Natural killer cell (primary cell): ENCODE measurements at regions not wholly inside any gene's neighbourhood (a gene's known extent, or its start where the extent isn't known, plus 50 kb on each side); places are given as distances from the start of the nearest gene placed in this dataset.

Experiments
- ATAC-seq, 3 donors: fragments of 150-1000 bp in 2 of 3; fragments of 200-7000 bp in 1 of 3; cut with Tn5 transposase; 1 replicate in 1 of 3; 2 replicates in 2 of 3; pipeline ENCODE4 v1.10.0; 2021; ENCODE audit warnings: mild to moderate bottlenecking in 2 of 3, moderate library complexity in 2 of 3
- DNase-seq, 2 donors: peaks; one replicate each; pipeline versions ENCODE4 v3.0.0 to v3.0.0-alpha.2; 2013 to 2021; ENCODE audit warnings: mixed read lengths in 1 of 2
- H3K27ac ChIP-seq: one replicate; pipeline ENCODE4 v1.5.1; 2013; ENCODE audit warnings: mild to moderate bottlenecking, low read length
- H3K27me3 ChIP-seq: one replicate; pipeline ENCODE4 v1.6.1; 2013; ENCODE audit warnings: low read length; ENCODE audit not compliant: control insufficient read depth, insufficient read depth
- H3K36me3 ChIP-seq: one replicate; pipeline ENCODE4 v1.6.1; 2013; ENCODE audit warnings: low read length; ENCODE audit not compliant: control insufficient read depth, insufficient read depth
- H3K4me1 ChIP-seq: one replicate; pipeline ENCODE4 v1.6.1; 2013; ENCODE audit warnings: low read length; ENCODE audit not compliant: control insufficient read depth, insufficient read depth
- H3K4me3 ChIP-seq: one replicate; pipeline ENCODE4 v1.5.1; 2013; ENCODE audit warnings: low read length
- H3K9me3 ChIP-seq: one replicate; pipeline ENCODE4 v1.6.1; 2013; ENCODE audit warnings: low read length; ENCODE audit not compliant: control insufficient read depth, insufficient read depth
- H3K27ac Mint-ChIP-seq, 2 donors: one replicate each; pipeline ENCODE4 v1.8.0; 2022; ENCODE audit warnings: mild to moderate bottlenecking in 2 of 2, mixed read lengths in 2 of 2, moderate library complexity in 1 of 2
- H3K27me3 Mint-ChIP-seq, 2 donors: one replicate each; pipeline ENCODE4 v1.8.0; 2022; ENCODE audit warnings: low read depth in 2 of 2, mixed read lengths in 2 of 2
- H3K36me3 Mint-ChIP-seq: one replicate; pipeline ENCODE4 v1.8.0; 2022; ENCODE audit warnings: mixed read lengths
- H3K4me1 Mint-ChIP-seq, 2 donors: one replicate each; pipeline ENCODE4 v1.8.0; 2022; ENCODE audit warnings: mixed read lengths in 2 of 2
- H3K4me3 Mint-ChIP-seq: one replicate; pipeline ENCODE4 v1.8.0; 2022; ENCODE audit warnings: mild to moderate bottlenecking, moderate library complexity, mixed read lengths
- H3K9me3 Mint-ChIP-seq, 2 donors: one replicate each; pipeline ENCODE4 v1.8.0; 2022; ENCODE audit warnings: mixed read lengths in 2 of 2
- WGBS: methylation state at CpG from one replicate; pipeline ENCODE4 v1.1.7; 2013; ENCODE audit warnings: missing lambda C conversion rate; ENCODE audit not compliant: insufficient coverage; 5-methylcytosine and 5-hydroxymethylcytosine counted together
- intact Hi-C: fragments of 100-400 bp; cut with micrococcal nuclease; formaldehyde crosslinking; loops from one replicate; pipeline ENCODE4 v1.14.2; 2022
- TF ChIP-seq, protein P1 (sequence below): fragments of 200-600 bp; IDR thresholded peaks from one replicate; pipeline ENCODE4 v1.8.0; 2022; ENCODE audit warnings: antibody characterized with exemption

DNA sequence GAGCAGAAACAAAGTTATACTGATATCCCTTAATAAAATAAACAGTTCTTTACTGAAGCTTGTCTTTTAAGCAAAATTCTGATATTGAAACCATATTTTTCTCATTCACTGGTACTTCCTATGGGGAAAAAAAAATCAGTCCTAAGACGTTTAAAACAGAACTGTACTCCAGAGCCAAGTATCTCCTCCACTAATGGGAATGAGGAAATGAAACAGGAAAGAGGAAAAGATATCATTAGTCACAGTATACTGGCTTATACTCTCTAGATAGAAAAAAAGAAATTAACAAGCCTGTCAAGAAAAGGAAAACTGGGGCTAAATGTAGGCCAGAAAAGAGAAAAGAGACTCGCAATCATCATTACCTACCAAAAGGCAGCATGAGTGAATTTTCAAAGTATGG is 252.7 kb downstream of the CENPC start:
- no peak overlapping the region for H3K4me3 Mint-ChIP-seq
- Histone ChIP-seq H3K4me1 (no peaks in the 10 kb centered on the region), H3K36me3 (no peaks in the 10 kb centered on the region), H3K9me3 (no peaks in the 10 kb centered on the region), H3K4me3 (no peak overlapping the region), H3K27me3 (no peaks in the 10 kb centered on the region), H3K27ac (no peak overlapping the region)
- H3K27me3 Mint-ChIP-seq, result no peaks in the 10 kb centered on the region
- ATAC-seq (no peak), DNase-seq (no peak)
- intact Hi-C loops, result no loop called here
- no peaks in the 10 kb centered on the region for H3K36me3 Mint-ChIP-seq
- no peak overlapping the region for H3K27ac Mint-ChIP-seq
- no CpG with 5 or more reads among the region's 2 CpGs for WGBS
- TF ChIP-seq, protein P1, sequence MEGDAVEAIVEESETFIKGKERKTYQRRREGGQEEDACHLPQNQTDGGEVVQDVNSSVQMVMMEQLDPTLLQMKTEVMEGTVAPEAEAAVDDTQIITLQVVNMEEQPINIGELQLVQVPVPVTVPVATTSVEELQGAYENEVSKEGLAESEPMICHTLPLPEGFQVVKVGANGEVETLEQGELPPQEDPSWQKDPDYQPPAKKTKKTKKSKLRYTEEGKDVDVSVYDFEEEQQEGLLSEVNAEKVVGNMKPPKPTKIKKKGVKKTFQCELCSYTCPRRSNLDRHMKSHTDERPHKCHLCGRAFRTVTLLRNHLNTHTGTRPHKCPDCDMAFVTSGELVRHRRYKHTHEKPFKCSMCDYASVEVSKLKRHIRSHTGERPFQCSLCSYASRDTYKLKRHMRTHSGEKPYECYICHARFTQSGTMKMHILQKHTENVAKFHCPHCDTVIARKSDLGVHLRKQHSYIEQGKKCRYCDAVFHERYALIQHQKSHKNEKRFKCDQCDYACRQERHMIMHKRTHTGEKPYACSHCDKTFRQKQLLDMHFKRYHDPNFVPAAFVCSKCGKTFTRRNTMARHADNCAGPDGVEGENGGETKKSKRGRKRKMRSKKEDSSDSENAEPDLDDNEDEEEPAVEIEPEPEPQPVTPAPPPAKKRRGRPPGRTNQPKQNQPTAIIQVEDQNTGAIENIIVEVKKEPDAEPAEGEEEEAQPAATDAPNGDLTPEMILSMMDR, result no peak
- no peaks in the 10 kb centered on the region for H3K4me1 Mint-ChIP-seq
- H3K9me3 Mint-ChIP-seq, result no peaks in the 10 kb centered on the region

DNA sequence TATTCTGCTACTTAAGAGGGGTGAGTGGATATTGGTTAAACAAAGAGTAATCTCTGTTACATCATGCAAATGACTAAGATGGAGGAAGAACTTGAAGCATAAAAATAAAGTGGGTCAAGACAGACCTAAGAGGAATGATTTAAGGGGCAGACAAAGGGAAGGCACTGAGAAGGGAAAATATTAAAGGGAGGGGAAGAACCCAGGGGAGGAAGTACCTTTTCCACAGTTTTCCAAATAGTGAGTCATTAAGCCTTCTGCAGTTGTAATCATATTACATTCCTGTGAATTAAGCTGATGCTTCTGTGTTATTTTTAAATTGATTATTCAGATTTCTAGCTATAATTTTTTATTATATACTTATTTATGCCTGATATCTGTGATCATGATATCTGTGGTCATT is 253.3 kb downstream of the CENPC start:
- Mint-ChIP-seq H3K4me1 (no peaks in the 10 kb centered on the region), H3K36me3 (no peaks in the 10 kb centered on the region), H3K27ac (no peak overlapping the region), H3K4me3 (no peak overlapping the region), H3K27me3 (no peaks in the 10 kb centered on the region), H3K9me3 (no peaks in the 10 kb centered on the region)
- no peak for ATAC-seq
- H3K27me3 ChIP-seq, result no peaks in the 10 kb centered on the region
- no peak overlapping the region for H3K4me3 ChIP-seq
- intact Hi-C loops, result no loop called here
- H3K36me3 ChIP-seq, result no peaks in the 10 kb centered on the region
- TF ChIP-seq, protein P1, result no peak
- no peak overlapping the region for H3K27ac ChIP-seq
- no peaks in the 10 kb centered on the region for H3K9me3 ChIP-seq
- no peak for DNase-seq
- H3K4me1 ChIP-seq, result no peaks in the 10 kb centered on the region

DNA sequence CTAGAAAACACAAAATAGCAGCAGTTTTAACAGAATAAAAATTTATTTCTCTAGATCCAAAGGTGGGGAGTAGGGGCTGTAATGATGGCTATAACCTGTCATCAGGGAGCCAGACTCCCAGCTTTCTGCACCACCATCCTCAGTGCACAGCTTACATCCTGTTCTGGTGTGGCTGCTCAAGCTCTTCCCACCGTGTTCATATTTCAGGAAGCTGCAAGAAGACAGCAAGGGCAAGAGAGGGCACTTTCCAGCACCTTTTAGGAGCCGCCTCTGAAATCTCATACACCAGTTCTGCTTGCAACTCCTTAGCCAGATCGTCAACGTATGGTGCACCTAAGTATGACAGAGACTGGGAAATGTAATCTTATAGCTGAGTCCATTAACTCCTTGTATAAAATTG is 253.7 kb downstream of the CENPC start:
- 59% methylated on average over 4 of the region's 4 CpGs for WGBS
- no peaks in the 10 kb centered on the region for H3K4me1 ChIP-seq
- H3K27me3 Mint-ChIP-seq, result no peaks in the 10 kb centered on the region
- H3K36me3 Mint-ChIP-seq, result no peaks in the 10 kb centered on the region
- H3K27ac ChIP-seq, result no peak overlapping the region
- H3K9me3 ChIP-seq, result no peaks in the 10 kb centered on the region
- no peaks in the 10 kb centered on the region for H3K4me1 Mint-ChIP-seq
- no peaks in the 10 kb centered on the region for H3K36me3 ChIP-seq
- no peaks in the 10 kb centered on the region for H3K9me3 Mint-ChIP-seq
- intact Hi-C loops, result no loop called here
- H3K4me3 Mint-ChIP-seq, result no peak overlapping the region
- no peak overlapping the region for H3K4me3 ChIP-seq
- ATAC-seq (no peak), DNase-seq (no peak)
- TF ChIP-seq, protein P1, result no peak
- no peak overlapping the region for H3K27ac Mint-ChIP-seq
- no peaks in the 10 kb centered on the region for H3K27me3 ChIP-seq

DNA sequence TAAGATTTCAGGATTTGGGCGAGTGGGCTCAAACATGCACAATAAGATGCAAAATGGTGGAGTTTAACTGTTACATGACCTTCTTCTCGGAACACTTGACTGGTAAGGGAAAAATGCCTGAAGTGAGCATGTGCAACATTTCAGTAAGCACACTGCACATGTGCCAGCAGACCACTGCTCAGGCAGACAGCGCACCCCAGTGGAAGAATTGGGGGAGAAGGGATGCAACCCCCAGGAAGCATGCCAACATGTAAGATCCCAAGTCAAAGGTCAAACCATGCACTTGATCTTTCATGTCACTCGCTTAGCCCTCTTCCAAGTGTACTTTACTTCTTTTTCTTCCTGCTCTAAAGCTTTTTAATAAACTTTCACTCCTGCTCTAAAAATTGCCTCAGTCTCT is 256.3 kb downstream of the CENPC start:
- Mint-ChIP-seq H3K9me3 (peaks cover 0 to 2% of the 10 kb centered on the region in 2 donors), H3K4me1 (no peaks in the 10 kb centered on the region), H3K27me3 (no peaks in the 10 kb centered on the region), H3K4me3 (no peak overlapping the region), H3K36me3 (no peaks in the 10 kb centered on the region), H3K27ac (no peak overlapping the region)
- TF ChIP-seq, protein P1, result no peak
- WGBS, result 67% methylated on average over 4 of the region's 4 CpGs
- Histone ChIP-seq H3K9me3 (no peaks in the 10 kb centered on the region), H3K27ac (no peak overlapping the region), H3K4me3 (no peak overlapping the region), H3K27me3 (no peaks in the 10 kb centered on the region), H3K4me1 (no peaks in the 10 kb centered on the region), H3K36me3 (no peaks in the 10 kb centered on the region)
- intact Hi-C loops, result no loop called here
- no peak for DNase-seq
- no peak for ATAC-seq
